MM.1S (cell line): ENCODE measurements at regions not wholly inside any gene's neighbourhood (a gene's known extent, or its start where the extent isn't known, plus 50 kb on each side); places are given as distances from the start of the nearest gene placed in this dataset.

Experiments
- DNase-seq: peaks from one replicate; pipeline ENCODE4 v3.0.0-alpha.2; 2015
- H2AFZ ChIP-seq: fragments of 300-600 bp; sonication (generic); 2 replicates; pipeline ENCODE4 v1.6.0; 2016; ENCODE audit warnings: antibody characterized with exemption, low read length
- H3F3A ChIP-seq: fragments of 300-600 bp; sonication (generic); 2 replicates; pipeline ENCODE4 v1.6.1; 2016; ENCODE audit warnings: mild to moderate bottlenecking, antibody characterized with exemption, low read length, moderate library complexity, mixed read lengths; ENCODE audit not compliant: insufficient read depth
- H3K27ac ChIP-seq: fragments of 300-600 bp; sonication (generic); 2 replicates; pipeline ENCODE4 v1.5.1; 2016; ENCODE audit warnings: mild to moderate bottlenecking, low read length
- H3K27me3 ChIP-seq: fragments of 300-600 bp; sonication (generic); replicated peaks from 2 replicates; pipeline ENCODE4 v1.6.0; 2016; ENCODE audit warnings: low read length; ENCODE audit not compliant: insufficient read depth
- H3K36me3 ChIP-seq: fragments of 300-600 bp; sonication (generic); replicated peaks from 2 replicates; pipeline ENCODE4 v1.6.1; 2016; ENCODE audit warnings: mild to moderate bottlenecking, low read length, mixed read lengths; ENCODE audit not compliant: insufficient read depth
- H3K4me1 ChIP-seq: fragments of 300-600 bp; sonication (generic); 2 replicates; pipeline ENCODE4 v1.6.1; 2016; ENCODE audit warnings: low read length, mixed read lengths
- H3K4me2 ChIP-seq: fragments of 300-600 bp; sonication (generic); 2 replicates; pipeline ENCODE4 v1.6.0; 2016; ENCODE audit warnings: low read depth, low read length
- H3K4me3 ChIP-seq: fragments of 300-600 bp; sonication (generic); 2 replicates; pipeline ENCODE4 v1.5.1; 2016; ENCODE audit warnings: low read length, mixed read lengths
- H3K79me2 ChIP-seq: fragments of 300-600 bp; sonication (generic); 2 replicates; pipeline ENCODE4 v1.6.1; 2016; ENCODE audit warnings: mixed run types, low read length, mixed read lengths
- H3K9ac ChIP-seq: fragments of 300-600 bp; sonication (generic); 2 replicates; pipeline ENCODE4 v1.6.1; 2016; ENCODE audit warnings: low read length, mixed read lengths
- H3K9me2 ChIP-seq: fragments of 300-600 bp; sonication (generic); replicated peaks from 2 replicates; pipeline ENCODE4 v1.6.1; 2016; ENCODE audit warnings: mild to moderate bottlenecking, low read length, mixed read lengths; ENCODE audit not compliant: insufficient read depth
- H3K9me3 ChIP-seq: fragments of 300-600 bp; sonication (generic); replicated peaks from 2 replicates; pipeline ENCODE4 v1.6.1; 2016; ENCODE audit warnings: mild to moderate bottlenecking, low read length, mixed read lengths; ENCODE audit not compliant: insufficient read depth
- H4K20me1 ChIP-seq: fragments of 300-600 bp; sonication (generic); 2 replicates; pipeline ENCODE4 v1.6.1; 2016; ENCODE audit warnings: mild to moderate bottlenecking, low read length, moderate library complexity, mixed read lengths; ENCODE audit not compliant: insufficient read depth
- CTCF ChIP-seq: fragments of 300-600 bp; sonication (generic); IDR thresholded peaks from 2 replicates; pipeline ENCODE4 v1.5.1; 2016; ENCODE audit warnings: antibody characterized with exemption, low read length, mixed read lengths
- EZH2 ChIP-seq: fragments of 300-600 bp; sonication (generic); optimal IDR thresholded peaks from 2 replicates; pipeline ENCODE3; 2017; ENCODE audit warnings: low read depth, mild to moderate bottlenecking, antibody characterized with exemption, low read length, mixed read lengths
- EZH2phosphoT487 ChIP-seq: fragments of 300-600 bp; sonication (generic); IDR thresholded peaks from 2 replicates; pipeline ENCODE4 v1.6.1; 2018; ENCODE audit warnings: antibody characterized with exemption, low read length

GRCh38 chr4:144355811-144356757 lies 215.6 kb upstream of the GYPA start:
- Histone ChIP-seq H3K27me3 (no peaks in the 10 kb centered on the region), H3K4me3 (no peak overlapping the region), H3K9me2 (no peaks in the 10 kb centered on the region), H3K4me1 (no peaks in the 10 kb centered on the region), H2AFZ (no peak overlapping the region), H4K20me1 (no peaks in the 10 kb centered on the region), H3K27ac (no peak overlapping the region), H3K9ac (no peak overlapping the region), H3K36me3 (no peaks in the 10 kb centered on the region), H3F3A (no peaks in the 10 kb centered on the region), H3K9me3 (no peaks in the 10 kb centered on the region), H3K4me2 (no peak overlapping the region), H3K79me2 (no peaks in the 10 kb centered on the region)
- DNase-seq: peak; percentile 12
- TF ChIP-seq CTCF (peak; percentile 9; the same call in 1 of the 2 replicates), EZH2phosphoT487 (no peak), EZH2 (no peak)

GRCh38 chr4:144356941-144357381 lies 216.4 kb upstream of the GYPA start:
- Histone ChIP-seq H3K4me3 (no peak overlapping the region), H3K4me2 (no peak overlapping the region), H3K27ac (no peak overlapping the region)

GRCh38 chr4:144357975-144358374 lies 217.5 kb upstream of the GYPA start:
- no peak overlapping the region for H2AFZ ChIP-seq
- no peak overlapping the region for H3K9ac ChIP-seq
- no peaks in the 10 kb centered on the region for H3F3A ChIP-seq
- no peak for DNase-seq
- no peaks in the 10 kb centered on the region for H3K27me3 ChIP-seq
- no peak overlapping the region for H3K27ac ChIP-seq
- H3K4me3 ChIP-seq: no peak overlapping the region
- H3K9me2 ChIP-seq: no peaks in the 10 kb centered on the region
- H3K79me2 ChIP-seq: no peaks in the 10 kb centered on the region
- no peaks in the 10 kb centered on the region for H4K20me1 ChIP-seq
- no peaks in the 10 kb centered on the region for H3K9me3 ChIP-seq
- TF ChIP-seq CTCF (no peak), EZH2phosphoT487 (no peak), EZH2 (no peak)
- H3K4me1 ChIP-seq: no peaks in the 10 kb centered on the region
- H3K4me2 ChIP-seq: no peak overlapping the region
- H3K36me3 ChIP-seq: no peaks in the 10 kb centered on the region

More at GRCh38 chr4:144356941-144357381, 216.4 kb upstream of the GYPA start:
- no peaks in the 10 kb centered on the region for H3K79me2 ChIP-seq
- no peaks in the 10 kb centered on the region for H4K20me1 ChIP-seq
- no peak for TF ChIP-seq CTCF
- no peak for TF ChIP-seq EZH2
- no peak for TF ChIP-seq EZH2phosphoT487
- H3K36me3 ChIP-seq: no peaks in the 10 kb centered on the region
- H2AFZ ChIP-seq: no peak overlapping the region
- no peaks in the 10 kb centered on the region for H3F3A ChIP-seq
- no peak for DNase-seq
- no peak overlapping the region for H3K9ac ChIP-seq
- H3K27me3 ChIP-seq: no peaks in the 10 kb centered on the region
- H3K9me3 ChIP-seq: no peaks in the 10 kb centered on the region
- H3K4me1 ChIP-seq: no peaks in the 10 kb centered on the region
- no peaks in the 10 kb centered on the region for H3K9me2 ChIP-seq
